ENCODE measurements at regions not wholly inside any gene's neighbourhood (a gene's known extent, or its start where the extent isn't known, plus 50 kb on each side); places are given as distances from the start of the nearest gene placed in this dataset.

DNA sequence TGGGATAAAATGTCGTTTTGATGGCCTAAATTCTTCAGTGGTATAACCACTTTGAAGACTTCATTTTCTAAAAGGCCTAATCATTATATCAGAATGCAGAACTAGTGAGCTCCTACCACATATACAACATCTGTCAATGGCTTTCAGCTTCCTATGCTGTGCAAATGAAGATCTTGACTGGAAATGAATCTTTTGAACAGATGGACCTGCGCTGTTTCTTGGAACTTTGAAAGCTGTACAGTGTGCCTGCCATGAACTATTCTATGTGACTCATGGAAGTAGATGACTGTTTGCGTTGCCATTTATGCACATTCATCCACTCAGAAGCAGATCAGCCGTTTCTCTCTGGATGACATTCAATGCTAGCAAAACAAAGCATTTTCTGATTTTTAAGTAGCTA lies 542.2 kb upstream of the USP15 start:
- H3K4me1 Mint-ChIP-seq (ENCODE audit: unreplicated experiment): no peaks in the 10 kb centered on the region
- H3K27me3 Mint-ChIP-seq: no peaks in the 10 kb centered on the region
- TF ChIP-seq, protein P1, sequence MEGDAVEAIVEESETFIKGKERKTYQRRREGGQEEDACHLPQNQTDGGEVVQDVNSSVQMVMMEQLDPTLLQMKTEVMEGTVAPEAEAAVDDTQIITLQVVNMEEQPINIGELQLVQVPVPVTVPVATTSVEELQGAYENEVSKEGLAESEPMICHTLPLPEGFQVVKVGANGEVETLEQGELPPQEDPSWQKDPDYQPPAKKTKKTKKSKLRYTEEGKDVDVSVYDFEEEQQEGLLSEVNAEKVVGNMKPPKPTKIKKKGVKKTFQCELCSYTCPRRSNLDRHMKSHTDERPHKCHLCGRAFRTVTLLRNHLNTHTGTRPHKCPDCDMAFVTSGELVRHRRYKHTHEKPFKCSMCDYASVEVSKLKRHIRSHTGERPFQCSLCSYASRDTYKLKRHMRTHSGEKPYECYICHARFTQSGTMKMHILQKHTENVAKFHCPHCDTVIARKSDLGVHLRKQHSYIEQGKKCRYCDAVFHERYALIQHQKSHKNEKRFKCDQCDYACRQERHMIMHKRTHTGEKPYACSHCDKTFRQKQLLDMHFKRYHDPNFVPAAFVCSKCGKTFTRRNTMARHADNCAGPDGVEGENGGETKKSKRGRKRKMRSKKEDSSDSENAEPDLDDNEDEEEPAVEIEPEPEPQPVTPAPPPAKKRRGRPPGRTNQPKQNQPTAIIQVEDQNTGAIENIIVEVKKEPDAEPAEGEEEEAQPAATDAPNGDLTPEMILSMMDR (conservative IDR thresholded peaks at IDR 0.05): no peak
- H3K4me3 Mint-ChIP-seq: no peak overlapping the region
- H3K27ac Mint-ChIP-seq: no peak overlapping the region
- no peaks in the 10 kb centered on the region for H3K9me3 Mint-ChIP-seq
- H3K36me3 Mint-ChIP-seq: no peaks in the 10 kb centered on the region
- DNase-seq (ENCODE audit: extremely low spot score, unreplicated experiment): no peak

DNA sequence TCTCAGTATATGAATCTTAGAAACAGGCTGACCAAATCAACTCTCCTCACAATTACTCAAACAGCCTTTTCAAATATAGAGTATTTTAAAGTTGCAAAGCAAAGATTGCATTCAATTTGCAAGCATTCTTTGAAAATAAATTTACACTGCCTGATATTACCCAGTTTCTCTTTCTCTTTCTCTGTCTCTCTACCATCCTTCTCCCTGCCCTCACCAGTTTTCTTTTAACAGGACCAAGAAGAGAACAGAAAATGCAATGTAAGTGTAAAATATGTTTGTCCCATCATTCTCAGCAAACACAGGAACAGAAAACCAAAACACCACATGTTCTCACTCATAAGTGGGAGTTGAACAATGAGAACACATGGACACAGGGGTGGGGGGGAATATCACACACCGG lies 520.3 kb upstream of the USP15 start:
- no peak overlapping the region for H3K27ac Mint-ChIP-seq
- no peaks in the 10 kb centered on the region for H3K9me3 Mint-ChIP-seq
- H3K4me3 Mint-ChIP-seq: no peak overlapping the region
- no peaks in the 10 kb centered on the region for H3K27me3 Mint-ChIP-seq
- H3K36me3 Mint-ChIP-seq: no peaks in the 10 kb centered on the region
- TF ChIP-seq, protein P1 (conservative IDR thresholded peaks at IDR 0.05): no peak
- no peaks in the 10 kb centered on the region for H3K4me1 Mint-ChIP-seq (ENCODE audit: unreplicated experiment)
- DNase-seq (ENCODE audit: extremely low spot score, unreplicated experiment): no peak

DNA sequence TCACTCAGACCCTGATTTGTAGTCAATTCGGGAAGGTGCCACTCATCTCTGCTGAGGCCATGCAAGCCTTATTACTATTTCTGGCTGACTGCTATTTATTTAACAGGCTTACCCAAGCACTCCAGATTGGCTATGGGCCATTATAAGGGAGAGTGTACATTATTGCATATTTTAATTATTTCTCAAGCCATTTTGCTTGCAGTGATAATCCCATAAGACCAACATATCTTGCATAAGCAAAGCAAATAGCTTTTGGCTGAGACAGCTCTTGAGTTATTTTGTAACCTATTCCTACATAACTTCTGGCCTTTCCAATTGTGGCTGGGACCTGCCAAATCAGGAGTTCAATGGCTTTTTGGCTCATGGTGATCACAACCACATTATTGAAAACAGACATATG lies 509.6 kb upstream of the USP15 start:
- Mint-ChIP-seq H3K4me1 (ENCODE audit: unreplicated experiment) (no peaks in the 10 kb centered on the region), H3K36me3 (no peaks in the 10 kb centered on the region), H3K4me3 (no peak overlapping the region), H3K27ac (no peak overlapping the region), H3K27me3 (no peaks in the 10 kb centered on the region), H3K9me3 (no peaks in the 10 kb centered on the region)
- TF ChIP-seq, protein P1 (conservative IDR thresholded peaks at IDR 0.05): no peak
- DNase-seq (ENCODE audit: extremely low spot score, unreplicated experiment): no peak

DNA sequence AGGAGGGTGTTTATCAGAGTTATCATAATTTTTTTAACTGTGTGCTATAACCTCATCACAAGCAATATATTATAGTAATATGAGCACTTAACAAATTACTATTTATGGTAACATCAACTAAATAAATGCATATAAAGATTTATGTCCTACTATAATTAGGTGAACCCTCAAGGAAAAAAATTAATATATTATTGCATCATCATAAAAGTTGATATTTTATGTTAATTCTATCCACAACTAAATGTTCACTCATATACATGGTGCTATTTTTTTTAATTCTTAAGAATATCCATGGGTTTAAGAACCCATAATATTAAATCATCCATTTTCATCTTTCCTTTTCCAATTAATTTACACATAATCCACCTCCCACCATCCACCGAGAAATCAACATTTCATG lies 506.0 kb upstream of the USP15 start:
- no peaks in the 10 kb centered on the region for H3K36me3 Mint-ChIP-seq
- H3K4me3 Mint-ChIP-seq: no peak overlapping the region
- no peaks in the 10 kb centered on the region for H3K27me3 Mint-ChIP-seq
- TF ChIP-seq, protein P1 (conservative IDR thresholded peaks at IDR 0.05): no peak
- DNase-seq (ENCODE audit: extremely low spot score, unreplicated experiment): no peak
- H3K4me1 Mint-ChIP-seq (ENCODE audit: unreplicated experiment): no peaks in the 10 kb centered on the region
- H3K9me3 Mint-ChIP-seq: no peaks in the 10 kb centered on the region
- no peak overlapping the region for H3K27ac Mint-ChIP-seq

DNA sequence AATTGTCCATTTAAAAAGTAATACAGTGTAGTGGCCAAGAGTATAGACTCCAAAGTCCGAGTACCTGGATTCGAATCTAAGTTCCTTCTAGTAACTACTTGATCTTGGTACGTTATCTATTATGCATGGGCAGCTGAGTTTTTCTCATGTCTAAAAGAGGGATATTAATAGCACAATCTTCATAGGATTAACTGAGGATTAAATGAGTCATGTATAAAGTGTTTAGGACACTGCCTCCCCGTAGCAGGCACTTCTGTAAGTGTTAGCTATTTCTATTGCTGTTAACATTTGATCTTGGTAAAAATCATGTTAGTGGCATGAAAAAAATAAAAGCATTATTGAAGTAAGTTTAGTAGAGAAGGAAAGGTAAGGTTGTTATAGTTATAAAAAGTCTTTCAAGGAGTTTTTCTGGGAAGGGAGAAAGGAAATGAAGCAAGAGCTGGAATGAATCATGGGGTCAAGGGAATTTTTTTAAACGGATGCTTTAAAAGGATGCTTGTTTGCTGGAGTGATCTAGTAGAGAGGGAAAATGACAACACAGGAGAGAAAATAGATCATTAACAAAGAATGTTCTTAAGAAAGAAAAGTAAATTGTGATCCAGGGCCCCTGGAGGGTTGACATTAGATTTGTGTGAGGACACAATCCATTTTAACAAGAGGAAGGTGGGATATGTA lies 502.2 kb upstream of the USP15 start:
- Mint-ChIP-seq H3K9me3 (no peaks in the 10 kb centered on the region), H3K4me3 (no peak overlapping the region), H3K27me3 (no peaks in the 10 kb centered on the region), H3K4me1 (ENCODE audit: unreplicated experiment) (no peaks in the 10 kb centered on the region), H3K36me3 (no peaks in the 10 kb centered on the region), H3K27ac (no peak overlapping the region)
- no peak for DNase-seq (ENCODE audit: extremely low spot score, unreplicated experiment)
- TF ChIP-seq, protein P1 (conservative IDR thresholded peaks at IDR 0.05): no peak

DNA sequence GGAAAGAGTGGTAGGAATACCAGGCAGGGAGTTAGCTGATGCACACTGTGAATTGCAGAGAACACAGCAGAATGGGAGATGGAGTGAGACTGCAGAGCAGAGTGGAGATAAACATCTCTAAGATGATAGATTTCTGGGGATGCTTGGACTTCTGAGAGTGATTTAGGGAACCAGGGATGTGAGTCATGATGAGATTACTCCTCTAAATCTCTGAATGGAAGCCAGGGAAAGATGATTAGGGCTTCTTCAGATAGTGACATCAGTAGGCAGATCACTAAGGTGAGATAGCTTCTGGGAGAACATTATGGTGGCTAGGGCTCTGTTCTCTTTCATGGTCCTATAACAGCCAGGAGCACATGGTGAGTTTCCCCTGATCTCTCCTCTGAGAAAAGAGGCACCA lies 501.5 kb upstream of the USP15 start:
- H3K27me3 Mint-ChIP-seq: no peaks in the 10 kb centered on the region
- no peaks in the 10 kb centered on the region for H3K9me3 Mint-ChIP-seq
- DNase-seq (ENCODE audit: extremely low spot score, unreplicated experiment): no peak
- no peak overlapping the region for H3K4me3 Mint-ChIP-seq
- no peak overlapping the region for H3K27ac Mint-ChIP-seq
- H3K36me3 Mint-ChIP-seq: no peaks in the 10 kb centered on the region
- TF ChIP-seq, protein P1 (conservative IDR thresholded peaks at IDR 0.05): no peak
- no peaks in the 10 kb centered on the region for H3K4me1 Mint-ChIP-seq (ENCODE audit: unreplicated experiment)
